ENCODE measurements at regions not wholly inside any gene's neighbourhood (a gene's known extent, or its start where the extent isn't known, plus 50 kb on each side); places are given as distances from the start of the nearest gene placed in this dataset.

DNA sequence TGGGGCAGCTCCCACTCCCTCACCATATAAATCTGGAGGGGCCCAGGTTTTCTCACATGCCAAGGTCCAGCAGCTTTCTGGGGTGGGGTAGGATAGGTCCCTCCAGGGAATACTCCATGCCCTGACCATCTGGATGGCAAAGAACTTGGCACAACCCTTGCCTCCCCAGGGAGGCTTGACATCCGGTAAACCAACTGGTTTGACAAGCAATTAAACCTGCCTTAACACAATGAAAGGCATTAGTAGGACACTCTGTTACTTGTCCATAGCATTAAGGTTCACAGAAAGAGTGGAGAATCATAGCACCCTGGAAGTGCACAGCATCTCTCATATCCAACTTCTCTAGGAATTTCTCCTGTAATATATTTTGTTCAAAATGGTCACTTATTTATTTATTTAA is 63.9 kb upstream of the MAF start:
- Histone ChIP-seq H3K36me3 (no peaks in the 10 kb centered on the region), H3K9me3 (no peaks in the 10 kb centered on the region), H3K27ac (no peak overlapping the region), H3K27me3 (no peaks in the 10 kb centered on the region), H3K4me3 (no peak overlapping the region), H3K4me1 (no peaks in the 10 kb centered on the region)
- TF ChIP-seq, protein P1, sequence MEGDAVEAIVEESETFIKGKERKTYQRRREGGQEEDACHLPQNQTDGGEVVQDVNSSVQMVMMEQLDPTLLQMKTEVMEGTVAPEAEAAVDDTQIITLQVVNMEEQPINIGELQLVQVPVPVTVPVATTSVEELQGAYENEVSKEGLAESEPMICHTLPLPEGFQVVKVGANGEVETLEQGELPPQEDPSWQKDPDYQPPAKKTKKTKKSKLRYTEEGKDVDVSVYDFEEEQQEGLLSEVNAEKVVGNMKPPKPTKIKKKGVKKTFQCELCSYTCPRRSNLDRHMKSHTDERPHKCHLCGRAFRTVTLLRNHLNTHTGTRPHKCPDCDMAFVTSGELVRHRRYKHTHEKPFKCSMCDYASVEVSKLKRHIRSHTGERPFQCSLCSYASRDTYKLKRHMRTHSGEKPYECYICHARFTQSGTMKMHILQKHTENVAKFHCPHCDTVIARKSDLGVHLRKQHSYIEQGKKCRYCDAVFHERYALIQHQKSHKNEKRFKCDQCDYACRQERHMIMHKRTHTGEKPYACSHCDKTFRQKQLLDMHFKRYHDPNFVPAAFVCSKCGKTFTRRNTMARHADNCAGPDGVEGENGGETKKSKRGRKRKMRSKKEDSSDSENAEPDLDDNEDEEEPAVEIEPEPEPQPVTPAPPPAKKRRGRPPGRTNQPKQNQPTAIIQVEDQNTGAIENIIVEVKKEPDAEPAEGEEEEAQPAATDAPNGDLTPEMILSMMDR (IDR thresholded peaks at IDR 0.05) = no peak
- no peak for TF ChIP-seq POLR2A (IDR thresholded peaks at IDR 0.05)
- no peak for DNase-seq

DNA sequence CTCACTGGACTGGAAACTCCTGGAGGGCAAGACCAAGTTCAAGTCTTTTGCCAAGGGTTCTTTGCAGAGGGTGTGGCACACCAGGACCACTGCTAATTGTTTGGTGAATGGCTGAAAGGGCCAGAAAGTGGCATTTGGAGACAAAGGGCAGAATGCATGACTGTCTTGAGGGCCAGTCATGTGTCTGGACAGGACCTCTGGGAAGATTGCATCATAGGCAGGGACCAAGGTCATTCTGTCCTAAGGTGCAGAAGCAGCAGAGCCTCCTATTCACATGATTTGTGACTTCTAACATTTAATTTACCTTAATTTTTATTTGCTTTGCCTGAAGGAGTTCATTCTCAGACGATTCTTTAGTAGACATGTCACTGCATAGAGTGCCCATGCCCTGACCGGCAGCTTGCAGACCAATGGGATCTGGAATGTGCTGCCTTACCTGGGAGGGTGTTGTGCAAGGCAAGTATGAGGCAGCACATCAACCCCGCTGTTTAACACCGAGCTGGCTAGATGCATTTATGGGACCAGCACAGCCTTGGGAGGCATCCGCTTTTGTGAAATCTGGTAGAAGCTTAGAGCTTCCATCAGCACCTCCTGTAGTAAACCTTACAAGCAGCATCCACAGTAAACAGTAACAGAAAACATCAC is 62.3 kb upstream of the MAF start:
- no peak overlapping the region for H3K27ac ChIP-seq
- no peaks in the 10 kb centered on the region for H3K36me3 ChIP-seq
- DNase-seq = no peak
- H3K27me3 ChIP-seq = no peaks in the 10 kb centered on the region
- no peaks in the 10 kb centered on the region for H3K9me3 ChIP-seq
- no peak overlapping the region for H3K4me3 ChIP-seq
- H3K4me1 ChIP-seq = no peaks in the 10 kb centered on the region
- TF ChIP-seq, protein P1 (IDR thresholded peaks at IDR 0.05) = no peak
- TF ChIP-seq POLR2A (IDR thresholded peaks at IDR 0.05) = no peak

DNA sequence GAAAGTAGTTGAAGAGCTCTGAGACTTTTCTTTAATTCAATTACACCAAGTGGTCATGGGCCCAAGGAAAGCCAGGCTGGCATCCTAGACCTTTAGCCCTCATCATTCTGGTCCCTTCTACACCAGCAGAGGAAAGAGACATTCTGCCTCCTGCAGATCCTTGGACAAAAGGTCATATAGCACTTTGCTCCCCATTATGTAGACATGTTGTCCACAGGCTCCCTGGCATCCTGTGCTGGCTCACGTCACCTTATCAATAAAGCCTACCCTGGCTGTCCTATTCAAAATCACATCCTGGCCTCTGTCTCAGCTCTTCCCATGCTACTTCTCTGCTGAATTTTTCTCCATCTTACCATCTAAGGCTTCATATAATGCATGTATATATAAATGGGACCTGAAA is 61.6 kb upstream of the MAF start:
- H3K4me3 ChIP-seq = no peak overlapping the region
- no peak for DNase-seq
- TF ChIP-seq POLR2A (IDR thresholded peaks at IDR 0.05) = no peak
- TF ChIP-seq, protein P1 (IDR thresholded peaks at IDR 0.05) = no peak
- no peak overlapping the region for H3K27ac ChIP-seq
- H3K4me1 ChIP-seq = no peaks in the 10 kb centered on the region
- no peaks in the 10 kb centered on the region for H3K36me3 ChIP-seq
- H3K27me3 ChIP-seq = no peaks in the 10 kb centered on the region
- H3K9me3 ChIP-seq = no peaks in the 10 kb centered on the region

DNA sequence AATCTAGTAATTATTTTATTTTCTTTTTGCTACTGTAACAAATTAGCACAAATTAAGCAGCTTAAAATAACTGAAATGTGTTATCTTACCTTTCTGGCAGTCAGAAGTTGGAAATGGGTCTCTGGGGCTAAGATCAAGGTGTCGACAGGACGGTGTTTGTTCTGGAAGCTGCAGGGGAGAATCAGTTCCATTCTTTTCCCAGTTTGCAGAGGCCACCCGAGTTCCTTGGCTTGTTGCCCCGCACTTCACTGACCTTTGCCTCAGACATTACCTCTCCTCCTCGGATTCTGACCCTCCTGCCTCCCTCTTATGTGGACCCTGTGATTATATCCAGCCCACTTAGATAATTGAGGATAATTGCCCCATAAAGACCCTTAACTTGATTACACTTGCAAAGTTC is 61.0 kb upstream of the MAF start:
- H3K27me3 ChIP-seq = no peaks in the 10 kb centered on the region
- no peak overlapping the region for H3K4me3 ChIP-seq
- H3K9me3 ChIP-seq = no peaks in the 10 kb centered on the region
- no peak overlapping the region for H3K27ac ChIP-seq
- H3K36me3 ChIP-seq = no peaks in the 10 kb centered on the region
- H3K4me1 ChIP-seq = no peaks in the 10 kb centered on the region
- TF ChIP-seq, protein P1 (IDR thresholded peaks at IDR 0.05) = no peak
- no peak for TF ChIP-seq POLR2A (IDR thresholded peaks at IDR 0.05)
- DNase-seq = no peak

DNA sequence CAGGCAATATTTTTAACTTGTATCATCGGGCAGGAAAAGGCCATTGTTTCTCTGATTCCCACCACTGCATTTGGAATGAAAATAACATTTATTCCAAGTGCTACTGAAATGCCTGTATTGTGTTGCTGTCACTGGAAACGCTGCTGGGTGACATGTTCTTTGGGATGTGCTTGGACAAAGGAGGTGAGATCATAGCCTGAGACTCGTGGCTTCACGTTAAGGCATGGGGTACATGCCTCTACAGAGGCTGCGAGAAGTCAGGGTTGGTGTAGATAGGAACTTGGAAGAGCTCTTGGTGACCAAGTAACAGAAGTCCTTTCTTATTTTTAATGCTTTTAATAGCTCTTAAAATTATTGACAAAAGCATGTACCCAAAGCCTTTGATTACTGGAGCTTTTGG is 58.8 kb upstream of the MAF start:
- Histone ChIP-seq H3K4me1 (no peaks in the 10 kb centered on the region), H3K9me3 (no peaks in the 10 kb centered on the region), H3K27me3 (no peaks in the 10 kb centered on the region), H3K27ac (no peak overlapping the region), H3K4me3 (no peak overlapping the region), H3K36me3 (no peaks in the 10 kb centered on the region)
- no peak for DNase-seq
- TF ChIP-seq POLR2A (IDR thresholded peaks at IDR 0.05) = no peak
- TF ChIP-seq, protein P1 (IDR thresholded peaks at IDR 0.05) = no peak

Measured in Peyer's patch (tissue), 4 donors.